PC-3 (cell line): ENCODE measurements at regions not wholly inside any gene's neighbourhood (a gene's known extent, or its start where the extent isn't known, plus 50 kb on each side); places are given as distances from the start of the nearest gene placed in this dataset.

Experiments
- ATAC-seq: fragments of 200-7000 bp; cut with Tn5 transposase; 2 replicates; pipeline ENCODE4 v1.9.1; 2020; ENCODE audit warnings: mild to moderate bottlenecking, moderate library complexity
- BruUV-seq: library from RNA; stranded (reverse); fragments of 400-500 nt; replicated peaks from 2 replicates; lab custom pipeline; 2021; lab: Mats Ljungman, UMichigan
- CTCF ChIA-PET: fragments of 300-600 bp; sonication (Branson Sonifier 250); formaldehyde crosslinking; loops from one replicate; lab custom pipeline; 2022; ENCODE audit warnings: antibody characterized with exemption; lab: Charles Lee
- POLR2A ChIA-PET: fragments of 300-600 bp; sonication (Branson Sonifier 250); formaldehyde crosslinking; loops from one replicate; lab custom pipeline; 2022; ENCODE audit warnings: antibody characterized with exemption; ENCODE audit not compliant: unreplicated experiment; lab: Charles Lee
- DNase-seq: peaks from one replicate; pipeline ENCODE4 v3.0.0-alpha.2; 2015
- H2AFZ ChIP-seq: fragments of 300-600 bp; sonication (generic); 2 replicates; pipeline ENCODE4 v1.6.0; 2016; ENCODE audit warnings: antibody characterized with exemption, low read length
- H3F3A ChIP-seq: fragments of 300-600 bp; sonication (generic); one replicate; pipeline ENCODE4 v1.6.0; 2017; ENCODE audit warnings: antibody characterized with exemption, low read length, control low read depth, mild to moderate bottlenecking; ENCODE audit not compliant: unreplicated experiment
- H3K27ac ChIP-seq: fragments of 300-600 bp; sonication (generic); 2 replicates; pipeline ENCODE4 v1.5.1; 2016; ENCODE audit warnings: mild to moderate bottlenecking, low read length
- H3K27me3 ChIP-seq: fragments of 300-600 bp; sonication (generic); 2 replicates; pipeline ENCODE4 v1.6.1; 2016; ENCODE audit warnings: low read length, mixed read lengths
- H3K36me3 ChIP-seq: fragments of 300-600 bp; sonication (generic); 2 replicates; pipeline ENCODE4 v1.6.1; 2016; ENCODE audit warnings: low read depth, mixed run types, low read length, mixed read lengths
- H3K4me1 ChIP-seq: fragments of 300-600 bp; sonication (generic); 2 replicates; pipeline ENCODE4 v1.5.1; 2016; ENCODE audit warnings: low read length; ENCODE audit not compliant: insufficient read depth
- H3K4me2 ChIP-seq: fragments of 300-600 bp; sonication (generic); 2 replicates; pipeline ENCODE4 v1.6.0; 2016; ENCODE audit warnings: low read length
- H3K4me3 ChIP-seq: fragments of 300-600 bp; sonication (generic); 2 replicates; pipeline ENCODE4 v1.5.1; 2016; ENCODE audit warnings: mild to moderate bottlenecking, low read length, mixed read lengths
- H3K79me2 ChIP-seq: fragments of 300-600 bp; sonication (generic); 2 replicates; pipeline ENCODE4 v1.6.1; 2017; ENCODE audit warnings: low read length, mixed read lengths
- H3K9ac ChIP-seq: fragments of 300-600 bp; sonication (generic); 2 replicates; pipeline ENCODE4 v1.6.0; 2016; ENCODE audit warnings: mild to moderate bottlenecking, low read length
- H3K9me2 ChIP-seq: fragments of 300-600 bp; sonication (generic); replicated peaks from 2 replicates; pipeline ENCODE4 v1.6.1; 2016; ENCODE audit warnings: mixed run types, low read length, mixed read lengths
- H3K9me3 ChIP-seq: fragments of 300-600 bp; sonication (generic); 2 replicates; pipeline ENCODE4 v1.6.1; 2016; ENCODE audit warnings: low read length, mixed read lengths
- H4K20me1 ChIP-seq: fragments of 300-600 bp; sonication (generic); 2 replicates; pipeline ENCODE4 v1.6.1; 2016; ENCODE audit warnings: low read length, mixed read lengths
- EZH2 ChIP-seq: fragments of 300-600 bp; sonication (generic); IDR thresholded peaks from one replicate; pipeline ENCODE4 v1.6.1; 2017; ENCODE audit warnings: antibody characterized with exemption, mild to moderate bottlenecking, low read length; ENCODE audit not compliant: unreplicated experiment
- EZH2phosphoT487 ChIP-seq: fragments of 300-600 bp; sonication (generic); IDR thresholded peaks from 2 replicates; pipeline ENCODE4 v1.6.1; 2018; ENCODE audit warnings: mild to moderate bottlenecking, antibody characterized with exemption, low read length, borderline replicate concordance
- intact Hi-C: fragments of 100-400 bp; cut with micrococcal nuclease; formaldehyde crosslinking; loops from 2 replicates; pipeline ENCODE4 v1.9.0; 2023
- TF ChIP-seq, protein P1 (sequence below): fragments of 300-600 bp; sonication (generic); conservative IDR thresholded peaks from 2 replicates; pipeline ENCODE4 v1.5.1; 2017; ENCODE audit warnings: antibody characterized with exemption, low read depth, mild to moderate bottlenecking, low read length

DNA sequence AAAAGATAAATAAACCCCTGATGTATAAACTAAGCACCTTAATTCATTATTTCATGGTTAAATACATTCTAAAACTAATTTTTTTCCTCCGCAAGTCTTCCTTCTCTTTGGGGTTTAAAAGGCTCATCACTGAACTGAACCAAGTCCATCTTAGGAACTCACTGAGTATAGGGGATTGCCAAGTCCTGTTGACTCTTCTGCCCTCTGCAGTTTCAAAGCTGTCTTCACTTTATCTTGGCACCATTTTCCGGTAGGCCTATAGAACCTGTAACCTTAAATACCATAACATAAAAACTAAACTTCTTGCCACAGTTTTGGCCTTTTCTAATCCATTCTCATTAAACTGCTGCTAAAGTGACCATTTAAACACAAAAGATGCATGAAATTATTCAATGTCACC, 66.5 kb upstream of the USPL1 start:
- no peaks in the 10 kb centered on the region for H3F3A ChIP-seq
- intact Hi-C loops, result loop anchor here (5.0 kb wide), 1 partner anchor 84 kb away; the partner anchor contains the start of gene HMGB1
- no peaks in the 10 kb centered on the region for H3K9me3 ChIP-seq
- H3K79me2 ChIP-seq, result no peaks in the 10 kb centered on the region
- no peaks in the 10 kb centered on the region for H4K20me1 ChIP-seq
- H3K9ac ChIP-seq, result no peak overlapping the region
- DNase-seq (peak; percentile 58), ATAC-seq (peak; percentile 79)
- H3K4me1 ChIP-seq, result peaks cover 9% of the 10 kb centered on the region
- H3K4me2 ChIP-seq, result no peak overlapping the region
- no peak overlapping the region for H2AFZ ChIP-seq
- H3K27me3 ChIP-seq, result no peaks in the 10 kb centered on the region
- no peaks in the 10 kb centered on the region for H3K9me2 ChIP-seq
- H3K27ac ChIP-seq, result no peak overlapping the region
- H3K36me3 ChIP-seq, result no peaks in the 10 kb centered on the region
- TF ChIP-seq EZH2 (no peak), EZH2phosphoT487 (no peak)
- TF ChIP-seq, protein P1, sequence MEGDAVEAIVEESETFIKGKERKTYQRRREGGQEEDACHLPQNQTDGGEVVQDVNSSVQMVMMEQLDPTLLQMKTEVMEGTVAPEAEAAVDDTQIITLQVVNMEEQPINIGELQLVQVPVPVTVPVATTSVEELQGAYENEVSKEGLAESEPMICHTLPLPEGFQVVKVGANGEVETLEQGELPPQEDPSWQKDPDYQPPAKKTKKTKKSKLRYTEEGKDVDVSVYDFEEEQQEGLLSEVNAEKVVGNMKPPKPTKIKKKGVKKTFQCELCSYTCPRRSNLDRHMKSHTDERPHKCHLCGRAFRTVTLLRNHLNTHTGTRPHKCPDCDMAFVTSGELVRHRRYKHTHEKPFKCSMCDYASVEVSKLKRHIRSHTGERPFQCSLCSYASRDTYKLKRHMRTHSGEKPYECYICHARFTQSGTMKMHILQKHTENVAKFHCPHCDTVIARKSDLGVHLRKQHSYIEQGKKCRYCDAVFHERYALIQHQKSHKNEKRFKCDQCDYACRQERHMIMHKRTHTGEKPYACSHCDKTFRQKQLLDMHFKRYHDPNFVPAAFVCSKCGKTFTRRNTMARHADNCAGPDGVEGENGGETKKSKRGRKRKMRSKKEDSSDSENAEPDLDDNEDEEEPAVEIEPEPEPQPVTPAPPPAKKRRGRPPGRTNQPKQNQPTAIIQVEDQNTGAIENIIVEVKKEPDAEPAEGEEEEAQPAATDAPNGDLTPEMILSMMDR, result peak; percentile 56
- no peak overlapping the region for H3K4me3 ChIP-seq
- ChIA-PET POLR2A (no interaction called here), CTCF (interaction anchor here (0.5 to 0.7 kb wide), 2 partner anchors 60 to 143 kb away, joined by 3 to 4 read pairs; no protein-coding TSS in a partner anchor)
- no TSS peak for BruUV-seq

DNA sequence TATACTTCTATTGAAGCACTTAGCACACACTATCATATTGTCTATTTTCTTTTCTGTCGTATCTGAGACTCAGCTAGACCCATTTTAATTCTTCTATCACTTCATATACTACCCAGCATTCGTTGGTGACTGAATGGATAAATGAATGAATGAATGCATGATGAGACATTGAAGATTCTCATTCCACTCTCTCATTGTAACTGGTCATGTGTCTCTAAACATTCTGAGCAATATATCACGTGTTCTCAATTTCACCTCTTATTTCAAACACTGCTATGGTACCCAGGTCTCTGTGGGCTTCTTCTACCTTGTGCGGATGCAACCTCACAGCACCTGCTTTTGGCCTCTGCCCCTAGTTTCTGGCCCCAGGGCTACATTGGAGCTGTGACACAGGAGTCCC, 65.2 kb upstream of the USPL1 start:
- no peaks in the 10 kb centered on the region for H3K9me2 ChIP-seq
- no TSS peak for BruUV-seq
- H2AFZ ChIP-seq, result no peak overlapping the region
- no peak overlapping the region for H3K4me3 ChIP-seq
- ATAC-seq, result no peak
- TF ChIP-seq EZH2phosphoT487, result no peak
- TF ChIP-seq, protein P1, result no peak
- TF ChIP-seq EZH2, result no peak
- H3K79me2 ChIP-seq, result no peaks in the 10 kb centered on the region
- DNase-seq, result no peak
- no peaks in the 10 kb centered on the region for H4K20me1 ChIP-seq
- H3K36me3 ChIP-seq, result no peaks in the 10 kb centered on the region
- H3K9me3 ChIP-seq, result no peaks in the 10 kb centered on the region
- no peaks in the 10 kb centered on the region for H3F3A ChIP-seq
- H3K4me1 ChIP-seq, result peaks cover 9% of the 10 kb centered on the region
- H3K27ac ChIP-seq, result no peak overlapping the region
- H3K27me3 ChIP-seq, result no peaks in the 10 kb centered on the region
- CTCF ChIA-PET, result no interaction called here
- no peak overlapping the region for H3K4me2 ChIP-seq
- H3K9ac ChIP-seq, result no peak overlapping the region
- POLR2A ChIA-PET, result no interaction called here
- intact Hi-C loops, result loop anchor here (5.0 kb wide), 1 partner anchor 85 kb away; the partner anchor contains the start of gene HMGB1

DNA sequence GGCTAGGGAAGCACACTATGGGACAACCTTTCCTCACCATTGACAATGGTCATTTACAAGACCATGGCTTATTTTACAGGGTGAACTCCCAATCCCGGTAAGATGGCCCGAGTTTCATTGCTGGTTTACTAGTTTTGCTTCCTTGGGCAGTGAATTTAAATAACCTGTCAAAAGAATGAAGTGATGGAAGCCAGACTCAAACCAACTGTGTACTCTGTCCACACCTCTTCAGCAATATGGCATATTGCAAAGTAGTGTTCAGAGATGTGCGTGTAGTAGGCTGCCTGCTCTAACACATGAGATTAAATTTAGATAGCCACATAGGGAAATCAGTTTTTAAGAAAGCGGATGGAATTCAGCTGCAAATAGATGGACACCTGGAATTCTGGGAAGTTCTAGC, 58.4 kb upstream of the USPL1 start:
- CTCF ChIA-PET, result no interaction called here

More for the DNA sequence above, 58.4 kb upstream of the USPL1 start:
- ATAC-seq (no peak), DNase-seq (no peak)
- no peaks in the 10 kb centered on the region for H3K9me2 ChIP-seq
- intact Hi-C loops, result no loop called here
- H3K27ac ChIP-seq, result no peak overlapping the region
- H3K9ac ChIP-seq, result no peak overlapping the region
- POLR2A ChIA-PET, result no interaction called here
- TF ChIP-seq EZH2, result no peak
- TF ChIP-seq, protein P1, result no peak
- no peak for TF ChIP-seq EZH2phosphoT487
- H2AFZ ChIP-seq, result no peak overlapping the region
- BruUV-seq, result no TSS peak
- no peaks in the 10 kb centered on the region for H4K20me1 ChIP-seq
- H3K4me1 ChIP-seq, result no peaks in the 10 kb centered on the region
- no peak overlapping the region for H3K4me2 ChIP-seq
- H3K27me3 ChIP-seq, result no peaks in the 10 kb centered on the region
- H3F3A ChIP-seq, result no peaks in the 10 kb centered on the region
- H3K36me3 ChIP-seq, result no peaks in the 10 kb centered on the region
- no peak overlapping the region for H3K4me3 ChIP-seq
- no peaks in the 10 kb centered on the region for H3K79me2 ChIP-seq
- no peaks in the 10 kb centered on the region for H3K9me3 ChIP-seq
